ENCODE measurements at regions not wholly inside any gene's neighbourhood (a gene's known extent, or its start where the extent isn't known, plus 50 kb on each side); places are given as distances from the start of the nearest gene placed in this dataset.

GRCh38 chr2:145495590-145495989 is 975.7 kb upstream of the ZEB2 start:
- intact Hi-C loops (cut with micrococcal nuclease): no loop called here
- Histone ChIP-seq H3K4me3 (replicated peaks in 1 of 2; ENCODE audit: low read depth in 1 of 2, low read length in 2 of 2) (no peak overlapping the region), H3K27me3 (ENCODE audit: insufficient read depth, low read length) (no peaks in the 10 kb centered on the region), H3K27ac (ENCODE audit: low read depth, low read length) (no peak overlapping the region), H3K79me2 (ENCODE audit: insufficient read depth, low read length) (no peaks in the 10 kb centered on the region), H3K9me3 (ENCODE audit: control insufficient read depth in 1 of 2, insufficient read depth in 1 of 2, low read depth in 1 of 2, low read length in 2 of 2) (peaks cover 4 to 5% of the 10 kb centered on the region in 2 experiments; a peak in 1 of 4 replicates), H3K36me3 (ENCODE audit: control insufficient read depth in 1 of 2, insufficient read depth in 2 of 2, low read length in 2 of 2) (no peaks in the 10 kb centered on the region), H4K20me1 (ENCODE audit: insufficient read depth) (no peaks in the 10 kb centered on the region), H2AFZ (ENCODE audit: low read depth, low read length, poor library complexity, severe bottlenecking) (no peak overlapping the region), H3K4me2 (ENCODE audit: low read length) (no peak overlapping the region), H3K9ac (ENCODE audit: low read length) (no peak overlapping the region), H3K4me1 (ENCODE audit: control insufficient read depth in 1 of 2, insufficient read depth in 2 of 2, low read length in 2 of 2) (no peaks in the 10 kb centered on the region), H3K9me2 (ENCODE audit: insufficient read depth) (no peaks in the 10 kb centered on the region)
- POLR2A ChIA-PET: no interaction called here
- TF ChIP-seq EGR1 (IDR thresholded peaks at IDR 0.05; ENCODE audit: low read depth) (no peak), JUND (IDR thresholded peaks at IDR 0.05) (no peak), POLR2A (IDR thresholded peaks at IDR 0.05; ENCODE audit: borderline replicate concordance, extremely low read depth, insufficient read depth, insufficient read length) (no peak), ZNF274 (IDR thresholded peaks at IDR 0.05; ENCODE audit: low read depth, low read length) (no peak), ELF1 (IDR thresholded peaks at IDR 0.05; ENCODE audit: borderline replicate concordance, low read depth) (no peak), CBX3 (IDR thresholded peaks at IDR 0.05; ENCODE audit: low read depth) (no peak), POLR2AphosphoS5 (IDR thresholded peaks at IDR 0.05; ENCODE audit: low read depth, low read length) (no peak), YY1 (IDR thresholded peaks at IDR 0.05; ENCODE audit: extremely low read depth, insufficient replicate concordance, low read depth, low read length) (no peak)
- TF ChIP-seq, protein P1, sequence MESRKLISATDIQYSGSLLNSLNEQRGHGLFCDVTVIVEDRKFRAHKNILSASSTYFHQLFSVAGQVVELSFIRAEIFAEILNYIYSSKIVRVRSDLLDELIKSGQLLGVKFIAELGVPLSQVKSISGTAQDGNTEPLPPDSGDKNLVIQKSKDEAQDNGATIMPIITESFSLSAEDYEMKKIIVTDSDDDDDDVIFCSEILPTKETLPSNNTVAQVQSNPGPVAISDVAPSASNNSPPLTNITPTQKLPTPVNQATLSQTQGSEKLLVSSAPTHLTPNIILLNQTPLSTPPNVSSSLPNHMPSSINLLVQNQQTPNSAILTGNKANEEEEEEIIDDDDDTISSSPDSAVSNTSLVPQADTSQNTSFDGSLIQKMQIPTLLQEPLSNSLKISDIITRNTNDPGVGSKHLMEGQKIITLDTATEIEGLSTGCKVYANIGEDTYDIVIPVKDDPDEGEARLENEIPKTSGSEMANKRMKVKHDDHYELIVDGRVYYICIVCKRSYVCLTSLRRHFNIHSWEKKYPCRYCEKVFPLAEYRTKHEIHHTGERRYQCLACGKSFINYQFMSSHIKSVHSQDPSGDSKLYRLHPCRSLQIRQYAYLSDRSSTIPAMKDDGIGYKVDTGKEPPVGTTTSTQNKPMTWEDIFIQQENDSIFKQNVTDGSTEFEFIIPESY (IDR thresholded peaks at IDR 0.05; ENCODE audit: extremely low read depth, insufficient replicate concordance, low read length): no peak
- TF ChIP-seq, protein P2, sequence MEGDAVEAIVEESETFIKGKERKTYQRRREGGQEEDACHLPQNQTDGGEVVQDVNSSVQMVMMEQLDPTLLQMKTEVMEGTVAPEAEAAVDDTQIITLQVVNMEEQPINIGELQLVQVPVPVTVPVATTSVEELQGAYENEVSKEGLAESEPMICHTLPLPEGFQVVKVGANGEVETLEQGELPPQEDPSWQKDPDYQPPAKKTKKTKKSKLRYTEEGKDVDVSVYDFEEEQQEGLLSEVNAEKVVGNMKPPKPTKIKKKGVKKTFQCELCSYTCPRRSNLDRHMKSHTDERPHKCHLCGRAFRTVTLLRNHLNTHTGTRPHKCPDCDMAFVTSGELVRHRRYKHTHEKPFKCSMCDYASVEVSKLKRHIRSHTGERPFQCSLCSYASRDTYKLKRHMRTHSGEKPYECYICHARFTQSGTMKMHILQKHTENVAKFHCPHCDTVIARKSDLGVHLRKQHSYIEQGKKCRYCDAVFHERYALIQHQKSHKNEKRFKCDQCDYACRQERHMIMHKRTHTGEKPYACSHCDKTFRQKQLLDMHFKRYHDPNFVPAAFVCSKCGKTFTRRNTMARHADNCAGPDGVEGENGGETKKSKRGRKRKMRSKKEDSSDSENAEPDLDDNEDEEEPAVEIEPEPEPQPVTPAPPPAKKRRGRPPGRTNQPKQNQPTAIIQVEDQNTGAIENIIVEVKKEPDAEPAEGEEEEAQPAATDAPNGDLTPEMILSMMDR (IDR thresholded peaks at IDR 0.05 in 2 of 3, conservative IDR thresholded peaks at IDR 0.05 in 1 of 3; ENCODE audit: borderline replicate concordance in 1 of 3, insufficient read depth in 1 of 3, low read depth in 2 of 3, low read length in 2 of 3): no peak
- BruUV-seq (replicated peaks): no TSS peak
- RAD21 ChIA-PET (ENCODE audit: low non-redundant PET in 1 of 2, low total read pairs in 2 of 2, uncharacterized antibody in 2 of 2, unreplicated experiment in 2 of 2): no interaction called here
- ATAC-seq: no peak
- CTCF ChIA-PET: no interaction called here
- no peak for DNase-seq (ENCODE audit: low read depth, low spot score)
